Mucosa of descending colon (tissue), 3 donors: ENCODE measurements at regions not wholly inside any gene's neighbourhood (a gene's known extent, or its start where the extent isn't known, plus 50 kb on each side); places are given as distances from the start of the nearest gene placed in this dataset.

Experiments
- ATAC-seq: fragments of 200-7000 bp; cut with Tn5 transposase; one replicate; pipeline ENCODE4 v1.9.1; 2020; ENCODE audit warnings: mild to moderate bottlenecking, moderate library complexity
- DNase-seq, 3 donors: peaks; one replicate each; pipeline ENCODE4 v3.0.0-alpha.2; 2020
- H3K36me3 ChIP-seq: fragments of 200-600 bp; one replicate; pipeline ENCODE4 v1.8.0; 2021; ENCODE audit warnings: low read depth, mild to moderate bottlenecking
- H3K4me1 ChIP-seq: fragments of 200-600 bp; one replicate; pipeline ENCODE4 v1.8.0; 2021; ENCODE audit warnings: low read depth, mild to moderate bottlenecking
- H3K4me3 ChIP-seq: fragments of 200-600 bp; one replicate; pipeline ENCODE4 v1.8.0; 2021; ENCODE audit warnings: mild to moderate bottlenecking
- H3K9me3 ChIP-seq: fragments of 200-600 bp; one replicate; pipeline ENCODE4 v1.8.0; 2021; ENCODE audit warnings: mild to moderate bottlenecking
- CTCF ChIP-seq: fragments of 200-600 bp; IDR thresholded peaks from one replicate; pipeline ENCODE4 v1.8.0; 2022; ENCODE audit warnings: antibody characterized with exemption, mild to moderate bottlenecking
- intact Hi-C, 2 donors: fragments of 100-400 bp; cut with DNase I in 1 of 2; cut with micrococcal nuclease in 1 of 2; formaldehyde crosslinking; loops; one replicate each; pipeline versions ENCODE4 v1.11.0 to v1.11.1; 2022; cut with DNase I, micrococcal nuclease
- donor health status: DM: no; HTN: no; CAD: no; lungs with moderate emphysema.
- donor health status: DM: no; HTN: no; CAD: no.
- donor health status: DM: no; HTN: yes; CAD: no.

GRCh38 chr12:65517656-65518210 is 239.2 kb downstream of the MSRB3 start:
- intact Hi-C loops = no loop called here
- DNase-seq (no peak), ATAC-seq (no peak)
- H3K4me1 ChIP-seq = no peaks in the 10 kb centered on the region
- no peaks in the 10 kb centered on the region for H3K9me3 ChIP-seq
- TF ChIP-seq CTCF = no peak
- H3K4me3 ChIP-seq = no peak overlapping the region
- no peaks in the 10 kb centered on the region for H3K36me3 ChIP-seq

DNA sequence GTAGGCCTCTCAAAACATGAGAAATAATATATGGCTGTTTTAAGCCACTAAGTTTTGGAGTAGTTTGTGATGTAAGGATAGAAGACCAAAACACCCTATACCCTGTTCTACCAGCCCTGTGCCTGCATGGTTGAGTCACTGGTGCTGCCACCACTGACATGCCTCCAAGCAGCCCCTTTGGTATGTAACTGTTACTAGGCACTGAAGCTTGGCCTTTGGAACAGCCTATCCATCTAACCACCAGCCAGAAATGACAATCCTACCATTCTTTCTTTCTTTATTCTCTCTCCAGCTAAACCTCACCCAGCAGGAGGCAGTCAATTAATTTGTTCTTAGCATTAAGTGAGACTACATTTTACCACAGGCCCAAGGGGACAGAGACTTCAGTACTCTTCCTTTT is 240.3 kb downstream of the MSRB3 start:
- TF ChIP-seq CTCF = no peak
- ATAC-seq = no peak
- intact Hi-C loops = no loop called here

GRCh38 chr12:65520658-65521057 is 242.2 kb downstream of the MSRB3 start:
- intact Hi-C loops = no loop called here
- Histone ChIP-seq H3K9me3 (no peaks in the 10 kb centered on the region), H3K36me3 (no peaks in the 10 kb centered on the region), H3K4me3 (no peak overlapping the region), H3K4me1 (no peaks in the 10 kb centered on the region)
- ATAC-seq (no peak), DNase-seq (no peak)
- no peak for TF ChIP-seq CTCF

More for the DNA sequence above, 240.3 kb downstream of the MSRB3 start:
- Histone ChIP-seq H3K4me1 (no peaks in the 10 kb centered on the region), H3K4me3 (no peak overlapping the region), H3K36me3 (no peaks in the 10 kb centered on the region), H3K9me3 (no peaks in the 10 kb centered on the region)
- DNase-seq = no peak

- H3K4me3 ChIP-seq = no peak overlapping the region
- no peak for DNase-seq
- no peaks in the 10 kb centered on the region for H3K4me1 ChIP-seq
- TF ChIP-seq CTCF = no peak
- no peaks in the 10 kb centered on the region for H3K36me3 ChIP-seq
- H3K9me3 ChIP-seq = no peaks in the 10 kb centered on the region
- ATAC-seq = no peak
- intact Hi-C loops = no loop called here
Measured at GRCh38 chr12:65522956-65523860, 244.7 kb downstream of the MSRB3 start.

- Histone ChIP-seq H3K9me3 (no peaks in the 10 kb centered on the region), H3K4me1 (no peaks in the 10 kb centered on the region), H3K36me3 (no peaks in the 10 kb centered on the region), H3K4me3 (no peak overlapping the region)
- intact Hi-C loops = no loop called here
- DNase-seq = no peak
- ATAC-seq = no peak
- TF ChIP-seq CTCF = no peak
Measured at GRCh38 chr12:65524666-65525065, 246.2 kb downstream of the MSRB3 start.
